GM21423 (cell line): ENCODE measurements at regions not wholly inside any gene's neighbourhood (a gene's known extent, or its start where the extent isn't known, plus 50 kb on each side); places are given as distances from the start of the nearest gene placed in this dataset.
"Not testable (repeated sequence)": the region's sequence is repeated elsewhere in the genome, so short reads cannot be mapped to it uniquely, and the experiment has no call there.

Experiments used
- ATAC-seq: cut with Tn5 transposase; IDR thresholded peaks from one replicate; pipeline ENCODE4 v1.9.1; 2021; ENCODE audit warnings: mild to moderate bottlenecking, moderate library complexity; ENCODE audit not compliant: unreplicated experiment

- no peak for ATAC-seq
Measured at GRCh38 chr12:46628176-46628575, 197.6 kb downstream of the SLC38A4 start.

GRCh38 chr12:46627686-46628085, 198.1 kb downstream of the SLC38A4 start:
- no peak for ATAC-seq

GRCh38 chr12:46619474-46619873, 206.3 kb downstream of the SLC38A4 start:
- not testable (repeated sequence) for ATAC-seq

GRCh38 chr12:46617737-46618136, 208.1 kb downstream of the SLC38A4 start:
- not testable (repeated sequence) for ATAC-seq

- ATAC-seq: no peak
Measured at GRCh38 chr12:46617167-46617566, 208.6 kb downstream of the SLC38A4 start.

GRCh38 chr12:46610754-46611153, 215.0 kb downstream of the SLC38A4 start:
- ATAC-seq: no peak

- ATAC-seq: no peak
Measured at GRCh38 chr12:46609674-46610073, 216.1 kb downstream of the SLC38A4 start.

GRCh38 chr12:46609273-46609623, 216.5 kb downstream of the SLC38A4 start:
- ATAC-seq: no peak

GRCh38 chr12:46608431-46609272, 217.1 kb downstream of the SLC38A4 start:
- no peak for ATAC-seq

GRCh38 chr12:46604684-46605083, 221.1 kb downstream of the SLC38A4 start:
- no peak for ATAC-seq

GRCh38 chr12:46603776-46604456, 221.9 kb downstream of the SLC38A4 start:
- ATAC-seq: no peak

- no peak for ATAC-seq
Measured at GRCh38 chr12:46602474-46602873, 223.3 kb downstream of the SLC38A4 start.

- ATAC-seq: no peak
Measured at GRCh38 chr12:46590991-46591703, 218.6 kb upstream of the SLC38A2 start.

- no peak for ATAC-seq
Measured at GRCh38 chr12:46585854-46586621, 213.5 kb upstream of the SLC38A2 start.

- ATAC-seq: not testable (repeated sequence)
Measured at GRCh38 chr12:46584098-46584497, 211.5 kb upstream of the SLC38A2 start.

- ATAC-seq: not testable (repeated sequence)
Measured at GRCh38 chr12:46581990-46582389, 209.4 kb upstream of the SLC38A2 start.

GRCh38 chr12:46580445-46580844, 207.9 kb upstream of the SLC38A2 start:
- no peak for ATAC-seq

GRCh38 chr12:46579474-46579873, 206.9 kb upstream of the SLC38A2 start:
- ATAC-seq: no peak

- ATAC-seq: no peak
Measured at GRCh38 chr12:46578190-46578982, 205.8 kb upstream of the SLC38A2 start.
